Naive thymus-derived CD4-positive, alpha-beta T cell (primary cell): ENCODE measurements at regions not wholly inside any gene's neighbourhood (a gene's known extent, or its start where the extent isn't known, plus 50 kb on each side); places are given as distances from the start of the nearest gene placed in this dataset.

Experiments
- ATAC-seq: fragments of 150-1000 bp; cut with Tn5 transposase; 2 replicates; pipeline ENCODE4 v1.10.0; 2021; ENCODE audit warnings: mild to moderate bottlenecking, moderate library complexity
- CTCF ChIA-PET: fragments of 350-600 bp; sonication (Branson Sonifier 250); formaldehyde crosslinking; loops from one replicate; lab custom pipeline; 2021; ENCODE audit warnings: antibody characterized with exemption; lab: Charles Lee
- POLR2A ChIA-PET: fragments of 350-600 bp; sonication (Branson Sonifier 250); formaldehyde crosslinking; loops from one replicate; lab custom pipeline; 2021; ENCODE audit warnings: antibody characterized with exemption, inconsistent platforms; lab: Charles Lee
- DNase-seq, 9 donors: peaks; one replicate each; pipeline versions ENCODE4 v3.0.0 to v3.0.0-alpha.2; 2020 to 2022; ENCODE audit warnings: mixed read lengths in 1 of 9
- H3K27ac ChIP-seq: one replicate; pipeline ENCODE4 v1.7.0; 2013; ENCODE audit warnings: mild to moderate bottlenecking, low read depth, low read length, moderate library complexity
- H3K27me3 ChIP-seq, 2 donors: one replicate each; pipeline ENCODE4 v1.7.0; 2013; ENCODE audit warnings: low read length in 2 of 2, mild to moderate bottlenecking in 2 of 2, moderate library complexity in 2 of 2; ENCODE audit not compliant: control insufficient read depth in 2 of 2, insufficient read depth in 2 of 2
- H3K36me3 ChIP-seq, 3 experiments: 1 replicate in 2 of 3; 2 replicates in 1 of 3; pipeline ENCODE4 v1.7.0; 2013; ENCODE audit warnings: low read length in 3 of 3, mild to moderate bottlenecking in 3 of 3, moderate library complexity in 1 of 3; ENCODE audit not compliant: insufficient read depth in 3 of 3, control insufficient read depth in 2 of 3
- H3K4me1 ChIP-seq, 2 donors: one replicate each; pipeline ENCODE4 v1.7.0; 2013; ENCODE audit warnings: low read length in 2 of 2, mild to moderate bottlenecking in 2 of 2, moderate library complexity in 1 of 2; ENCODE audit not compliant: control insufficient read depth in 2 of 2, insufficient read depth in 2 of 2
- H3K4me3 ChIP-seq: 2 replicates; pipeline ENCODE4 v1.7.0; 2013; ENCODE audit warnings: mild to moderate bottlenecking, low read length
- H3K9me3 ChIP-seq, 3 experiments: 1 replicate in 2 of 3; 2 replicates in 1 of 3; pipeline ENCODE4 v1.7.0; 2013; ENCODE audit warnings: low read length in 3 of 3; ENCODE audit not compliant: control insufficient read depth in 2 of 3
- H3K27ac Mint-ChIP-seq, 9 donors: one replicate each; pipeline ENCODE4 v1.8.0; 2020 to 2022; ENCODE audit warnings: mixed read lengths in 9 of 9, mild to moderate bottlenecking in 8 of 9, moderate library complexity in 5 of 9, inconsistent platforms in 2 of 9
- H3K27me3 Mint-ChIP-seq, 5 donors: one replicate each; pipeline ENCODE4 v1.8.0; 2021 to 2022; ENCODE audit warnings: mixed read lengths in 5 of 5, mild to moderate bottlenecking in 1 of 5
- H3K36me3 Mint-ChIP-seq, 5 donors: one replicate each; pipeline ENCODE4 v1.8.0; 2020 to 2022; ENCODE audit warnings: mixed read lengths in 5 of 5, mild to moderate bottlenecking in 3 of 5, inconsistent platforms in 1 of 5
- H3K4me1 Mint-ChIP-seq, 7 donors: one replicate each; pipeline ENCODE4 v1.8.0; 2020 to 2022; ENCODE audit warnings: mixed read lengths in 7 of 7, mild to moderate bottlenecking in 3 of 7, inconsistent platforms in 1 of 7
- H3K4me3 Mint-ChIP-seq, 10 donors: one replicate each; pipeline ENCODE4 v1.8.0; 2020 to 2022; ENCODE audit warnings: mild to moderate bottlenecking in 10 of 10, mixed read lengths in 10 of 10, moderate library complexity in 6 of 10, inconsistent platforms in 2 of 10
- H3K9me3 Mint-ChIP-seq, 11 donors: one replicate each; pipeline ENCODE4 v1.8.0; 2020 to 2022; ENCODE audit warnings: mixed read lengths in 11 of 11, mild to moderate bottlenecking in 4 of 11, inconsistent platforms in 1 of 11, moderate library complexity in 1 of 11
- intact Hi-C, 2 donors: fragments of 100-400 bp; cut with micrococcal nuclease; formaldehyde crosslinking; loops; one replicate each; pipeline ENCODE4 v1.15.1; 2023

GRCh38 chr20:20941468-20941889 lies 164.7 kb downstream of the LINC00237 start:
- POLR2A ChIA-PET: no interaction called here
- no peaks in the 10 kb centered on the region for H3K4me1 Mint-ChIP-seq

GRCh38 chr20:20939006-20939405 lies 167.2 kb downstream of the LINC00237 start:
- no peak overlapping the region for H3K27ac ChIP-seq
- no peak overlapping the region for H3K4me3 ChIP-seq
- CTCF ChIA-PET: no interaction called here
- no peaks in the 10 kb centered on the region for H3K27me3 ChIP-seq
- no peak for ATAC-seq
- Mint-ChIP-seq H3K36me3 (no peaks in the 10 kb centered on the region), H3K4me3 (no peak overlapping the region), H3K27me3 (peaks cover 0 to 36% (median 23%) of the 10 kb centered on the region in 5 donors), H3K4me1 (no peaks in the 10 kb centered on the region), H3K27ac (no peak overlapping the region), H3K9me3 (peaks cover 0 to 7% (median 0%) of the 10 kb centered on the region in 11 donors)
- no peaks in the 10 kb centered on the region for H3K4me1 ChIP-seq
- intact Hi-C loops: no loop called here
- no peaks in the 10 kb centered on the region for H3K9me3 ChIP-seq
- no peaks in the 10 kb centered on the region for H3K36me3 ChIP-seq
- POLR2A ChIA-PET: no interaction called here
- no peak for DNase-seq

More at GRCh38 chr20:20941468-20941889, 164.7 kb downstream of the LINC00237 start:
- ATAC-seq: no peak
- Mint-ChIP-seq H3K27me3 (peaks cover 0 to 41% (median 23%) of the 10 kb centered on the region in 5 donors), H3K36me3 (no peaks in the 10 kb centered on the region), H3K4me3 (no peak overlapping the region), H3K9me3 (peaks cover 0 to 18% (median 7%) of the 10 kb centered on the region in 11 donors), H3K27ac (no peak overlapping the region)
- H3K27me3 ChIP-seq: no peaks in the 10 kb centered on the region
- no peaks in the 10 kb centered on the region for H3K4me1 ChIP-seq
- DNase-seq: no peak
- CTCF ChIA-PET: no interaction called here
- H3K27ac ChIP-seq: no peak overlapping the region
- H3K36me3 ChIP-seq: no peaks in the 10 kb centered on the region
- intact Hi-C loops: no loop called here
- peaks cover 0 to 5% (median 0%) of the 10 kb centered on the region in 3 experiments for H3K9me3 ChIP-seq
- no peak overlapping the region for H3K4me3 ChIP-seq

GRCh38 chr20:20938599-20938998 lies 167.6 kb downstream of the LINC00237 start:
- H3K36me3 Mint-ChIP-seq: no peaks in the 10 kb centered on the region

GRCh38 chr20:20938131-20938530 lies 168.0 kb downstream of the LINC00237 start:
- Histone ChIP-seq H3K27me3 (no peaks in the 10 kb centered on the region), H3K9me3 (no peaks in the 10 kb centered on the region), H3K4me1 (no peaks in the 10 kb centered on the region), H3K4me3 (no peak overlapping the region), H3K27ac (no peak overlapping the region), H3K36me3 (no peaks in the 10 kb centered on the region)
- no peak overlapping the region for H3K27ac Mint-ChIP-seq
- CTCF ChIA-PET: no interaction called here
- H3K4me1 Mint-ChIP-seq: no peaks in the 10 kb centered on the region
- peaks cover 0 to 5% (median 0%) of the 10 kb centered on the region in 11 donors for H3K9me3 Mint-ChIP-seq
- ATAC-seq (no peak), DNase-seq (no peak)
- H3K27me3 Mint-ChIP-seq: peaks cover 0 to 33% (median 26%) of the 10 kb centered on the region in 5 donors
- intact Hi-C loops: no loop called here
- no peak overlapping the region for H3K4me3 Mint-ChIP-seq
- H3K36me3 Mint-ChIP-seq: no peaks in the 10 kb centered on the region
- POLR2A ChIA-PET: no interaction called here

More at GRCh38 chr20:20938599-20938998, 167.6 kb downstream of the LINC00237 start:
- CTCF ChIA-PET: no interaction called here
- H3K4me1 Mint-ChIP-seq: no peaks in the 10 kb centered on the region
- H3K27me3 Mint-ChIP-seq: peaks cover 0 to 36% (median 27%) of the 10 kb centered on the region in 5 donors
- no peak for ATAC-seq
- Histone ChIP-seq H3K36me3 (no peaks in the 10 kb centered on the region), H3K27ac (no peak overlapping the region), H3K4me1 (no peaks in the 10 kb centered on the region), H3K27me3 (no peaks in the 10 kb centered on the region), H3K4me3 (no peak overlapping the region), H3K9me3 (no peaks in the 10 kb centered on the region)
- POLR2A ChIA-PET: no interaction called here
- intact Hi-C loops: no loop called here
- H3K27ac Mint-ChIP-seq: no peak overlapping the region
- DNase-seq: no peak
- H3K4me3 Mint-ChIP-seq: no peak overlapping the region
- H3K9me3 Mint-ChIP-seq: peaks cover 0 to 7% (median 0%) of the 10 kb centered on the region in 11 donors

GRCh38 chr20:20933142-20933958 lies 172.8 kb downstream of the LINC00237 start:
- ChIA-PET CTCF (no interaction called here), POLR2A (no interaction called here)
- Histone ChIP-seq H3K36me3 (no peaks in the 10 kb centered on the region), H3K27me3 (no peaks in the 10 kb centered on the region), H3K9me3 (no peaks in the 10 kb centered on the region), H3K4me1 (no peaks in the 10 kb centered on the region), H3K4me3 (no peak overlapping the region), H3K27ac (no peak overlapping the region)
- intact Hi-C loops: no loop called here
- H3K4me3 Mint-ChIP-seq: no peak overlapping the region
- DNase-seq: no peak
- H3K9me3 Mint-ChIP-seq: no peaks in the 10 kb centered on the region
- H3K27me3 Mint-ChIP-seq: peaks cover 0 to 39% (median 14%) of the 10 kb centered on the region in 5 donors
- no peak overlapping the region for H3K27ac Mint-ChIP-seq
- H3K36me3 Mint-ChIP-seq: no peaks in the 10 kb centered on the region
- no peak for ATAC-seq
- peaks cover 0 to 1% (median 0%) of the 10 kb centered on the region in 7 donors for H3K4me1 Mint-ChIP-seq

- intact Hi-C loops: no loop called here
- no peak overlapping the region for H3K4me3 ChIP-seq
- ChIA-PET POLR2A (no interaction called here), CTCF (no interaction called here)
- Mint-ChIP-seq H3K4me1 (peaks cover 0 to 1% (median 0%) of the 10 kb centered on the region in 7 donors), H3K27me3 (peaks cover 0 to 29% (median 14%) of the 10 kb centered on the region in 5 donors), H3K9me3 (no peaks in the 10 kb centered on the region), H3K4me3 (no peak overlapping the region), H3K36me3 (no peaks in the 10 kb centered on the region), H3K27ac (no peak overlapping the region)
- H3K27ac ChIP-seq: no peak overlapping the region
- DNase-seq: no peak
- H3K4me1 ChIP-seq: no peaks in the 10 kb centered on the region
- no peak for ATAC-seq
- H3K27me3 ChIP-seq: no peaks in the 10 kb centered on the region
- no peaks in the 10 kb centered on the region for H3K9me3 ChIP-seq
- H3K36me3 ChIP-seq: no peaks in the 10 kb centered on the region
These were observed 174.0 kb downstream of the LINC00237 start for GRCh38 chr20:20932156-20932555.

- Mint-ChIP-seq H3K27me3 (peaks cover 0 to 29% (median 14%) of the 10 kb centered on the region in 5 donors), H3K27ac (peak overlapping the region in 1 of 9 donors; percentile 17), H3K9me3 (no peaks in the 10 kb centered on the region), H3K4me1 (peaks cover 0 to 1% (median 0%) of the 10 kb centered on the region in 7 donors), H3K36me3 (no peaks in the 10 kb centered on the region), H3K4me3 (no peak overlapping the region)
- Histone ChIP-seq H3K4me3 (no peak overlapping the region), H3K27ac (no peak overlapping the region), H3K36me3 (no peaks in the 10 kb centered on the region), H3K27me3 (no peaks in the 10 kb centered on the region), H3K9me3 (no peaks in the 10 kb centered on the region), H3K4me1 (no peaks in the 10 kb centered on the region)
- no peak for DNase-seq
- intact Hi-C loops: no loop called here
- ATAC-seq: no peak
- POLR2A ChIA-PET: no interaction called here
- CTCF ChIA-PET: no interaction called here
These were observed 174.5 kb downstream of the LINC00237 start for GRCh38 chr20:20931632-20932031.
